ENCODE measurements at regions not wholly inside any gene's neighbourhood (a gene's known extent, or its start where the extent isn't known, plus 50 kb on each side); places are given as distances from the start of the nearest gene placed in this dataset.

- no peaks in the 10 kb centered on the region for H3K79me2 ChIP-seq (ENCODE audit: control insufficient read depth, insufficient read depth, low read length)
- no peak overlapping the region for H3K4me2 ChIP-seq (ENCODE audit: extremely low read depth, insufficient read depth, low read length)
- no peaks in the 10 kb centered on the region for H4K20me1 ChIP-seq (ENCODE audit: control insufficient read depth, extremely low read depth, insufficient read depth, low read length)
- no peak for DNase-seq (ENCODE audit: low read depth in 2 of 2)
- H3K27me3 ChIP-seq (ENCODE audit: control insufficient read depth, insufficient read depth, low read length): no peaks in the 10 kb centered on the region
- no peaks in the 10 kb centered on the region for H3K9me3 ChIP-seq (ENCODE audit: control insufficient read depth, insufficient read depth, low read depth, low read length)
- TF ChIP-seq EZH2 (IDR thresholded peaks at IDR 0.05; ENCODE audit: low read length, missing control alignments): no peak
- no peak for TF ChIP-seq CTCF (conservative IDR thresholded peaks at IDR 0.05 in 1 of 2, IDR thresholded peaks at IDR 0.05 in 1 of 2; ENCODE audit: low read depth in 1 of 2, low read length in 2 of 2)
- no peak overlapping the region for H3K4me3 ChIP-seq (replicated peaks in 1 of 4; ENCODE audit: control extremely low read depth in 1 of 4, insufficient read depth in 1 of 4, low read depth in 3 of 4, low read length in 4 of 4)
- no peak overlapping the region for H3K27ac ChIP-seq (ENCODE audit: insufficient read depth, low read length)
- H3K9ac ChIP-seq (ENCODE audit: insufficient read depth, low read length): no peak overlapping the region
- no peaks in the 10 kb centered on the region for H3K36me3 ChIP-seq (ENCODE audit: control insufficient read depth, insufficient read depth, low read length)
- H2AFZ ChIP-seq (ENCODE audit: low read length): no peak overlapping the region
- H3K4me1 ChIP-seq (ENCODE audit: control insufficient read depth, extremely low read depth, insufficient read depth, low read length): no peaks in the 10 kb centered on the region
These were observed 93.1 kb upstream of the OLFM3 start for GRCh38 chr1:102089791-102090190.

- TF ChIP-seq EZH2 (IDR thresholded peaks at IDR 0.05; ENCODE audit: low read length, missing control alignments) (no peak), CTCF (conservative IDR thresholded peaks at IDR 0.05 in 1 of 2, IDR thresholded peaks at IDR 0.05 in 1 of 2; ENCODE audit: low read depth in 1 of 2, low read length in 2 of 2) (no peak)
- H2AFZ ChIP-seq (ENCODE audit: low read length): no peak overlapping the region
- DNase-seq (ENCODE audit: low read depth in 2 of 2): no peak
These were observed 89.2 kb upstream of the OLFM3 start for GRCh38 chr1:102085896-102086295.

GRCh38 chr1:102084771-102085535 lies 88.2 kb upstream of the OLFM3 start:
- Histone ChIP-seq H3K79me2 (ENCODE audit: control insufficient read depth, insufficient read depth, low read length) (no peaks in the 10 kb centered on the region), H3K27me3 (ENCODE audit: control insufficient read depth, insufficient read depth, low read length) (no peaks in the 10 kb centered on the region), H3K9me3 (ENCODE audit: control insufficient read depth, insufficient read depth, low read depth, low read length) (no peaks in the 10 kb centered on the region), H4K20me1 (ENCODE audit: control insufficient read depth, extremely low read depth, insufficient read depth, low read length) (no peaks in the 10 kb centered on the region), H3K27ac (ENCODE audit: insufficient read depth, low read length) (no peak overlapping the region), H3K36me3 (ENCODE audit: control insufficient read depth, insufficient read depth, low read length) (no peaks in the 10 kb centered on the region), H3K9ac (ENCODE audit: insufficient read depth, low read length) (no peak overlapping the region), H3K4me2 (ENCODE audit: extremely low read depth, insufficient read depth, low read length) (no peak overlapping the region), H3K4me3 (replicated peaks in 1 of 4; ENCODE audit: control extremely low read depth in 1 of 4, insufficient read depth in 1 of 4, low read depth in 3 of 4, low read length in 4 of 4) (no peak overlapping the region), H2AFZ (ENCODE audit: low read length) (no peak overlapping the region), H3K4me1 (ENCODE audit: control insufficient read depth, extremely low read depth, insufficient read depth, low read length) (no peaks in the 10 kb centered on the region)
- no peak for DNase-seq (ENCODE audit: low read depth in 2 of 2)
- TF ChIP-seq EZH2 (IDR thresholded peaks at IDR 0.05; ENCODE audit: low read length, missing control alignments): no peak

More at GRCh38 chr1:102085896-102086295, 89.2 kb upstream of the OLFM3 start:
- H3K27ac ChIP-seq (ENCODE audit: insufficient read depth, low read length): no peak overlapping the region
- H3K4me3 ChIP-seq (replicated peaks in 1 of 4; ENCODE audit: control extremely low read depth in 1 of 4, insufficient read depth in 1 of 4, low read depth in 3 of 4, low read length in 4 of 4): no peak overlapping the region
- no peaks in the 10 kb centered on the region for H3K4me1 ChIP-seq (ENCODE audit: control insufficient read depth, extremely low read depth, insufficient read depth, low read length)
- H3K9me3 ChIP-seq (ENCODE audit: control insufficient read depth, insufficient read depth, low read depth, low read length): no peaks in the 10 kb centered on the region
- H3K9ac ChIP-seq (ENCODE audit: insufficient read depth, low read length): no peak overlapping the region
- H3K27me3 ChIP-seq (ENCODE audit: control insufficient read depth, insufficient read depth, low read length): no peaks in the 10 kb centered on the region
- H3K36me3 ChIP-seq (ENCODE audit: control insufficient read depth, insufficient read depth, low read length): no peaks in the 10 kb centered on the region
- no peaks in the 10 kb centered on the region for H3K79me2 ChIP-seq (ENCODE audit: control insufficient read depth, insufficient read depth, low read length)
- no peaks in the 10 kb centered on the region for H4K20me1 ChIP-seq (ENCODE audit: control insufficient read depth, extremely low read depth, insufficient read depth, low read length)
- H3K4me2 ChIP-seq (ENCODE audit: extremely low read depth, insufficient read depth, low read length): no peak overlapping the region

Measured in fibroblast of lung (primary cell).